NT2/D1 (cell line): ENCODE measurements at regions not wholly inside any gene's neighbourhood (a gene's known extent, or its start where the extent isn't known, plus 50 kb on each side); places are given as distances from the start of the nearest gene placed in this dataset.

Experiments used
- SUZ12 ChIP-seq: IDR thresholded peaks from 2 replicates; pipeline ENCODE4 v1.6.1; 2011; ENCODE audit not compliant: insufficient read length, insufficient read depth; ENCODE audit errors: extremely low read depth
- YY1 ChIP-seq: IDR thresholded peaks from 2 replicates; pipeline ENCODE4 v1.6.1; 2011; ENCODE audit not compliant: insufficient read length, insufficient read depth
- ZNF274 ChIP-seq: IDR thresholded peaks from 2 replicates; pipeline ENCODE4 v1.6.1; 2011; ENCODE audit warnings: mild to moderate bottlenecking, low read depth, low read length

GRCh38 chr6:43847741-43848630 lies 78.0 kb downstream of the VEGFA start:
- TF ChIP-seq SUZ12 (no peak), ZNF274 (no peak), YY1 (no peak)
